ENCODE measurements at regions not wholly inside any gene's neighbourhood (a gene's known extent, or its start where the extent isn't known, plus 50 kb on each side); places are given as distances from the start of the nearest gene placed in this dataset.

DNA sequence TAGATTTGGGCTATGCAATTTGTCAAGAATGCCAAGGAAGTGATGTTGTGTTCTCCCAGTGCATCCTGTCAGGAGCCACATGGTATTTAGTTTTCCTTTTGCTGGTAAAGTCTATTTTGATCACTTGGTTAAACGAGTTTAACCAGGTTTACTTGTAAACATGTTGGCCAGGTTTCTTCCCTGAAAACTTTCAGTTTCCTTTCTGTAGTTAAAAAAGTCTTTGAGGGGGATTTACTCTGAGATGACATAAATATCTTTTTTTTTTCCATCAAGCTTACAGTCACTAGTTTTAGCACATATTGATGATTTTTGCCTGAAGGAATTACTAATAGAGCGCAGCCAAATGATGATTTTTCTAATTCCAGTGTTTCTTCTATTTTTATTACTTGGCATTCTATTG lies 320.5 kb downstream of the PHF14 start:
- DNase-seq (ENCODE audit: low spot score): no peak

DNA sequence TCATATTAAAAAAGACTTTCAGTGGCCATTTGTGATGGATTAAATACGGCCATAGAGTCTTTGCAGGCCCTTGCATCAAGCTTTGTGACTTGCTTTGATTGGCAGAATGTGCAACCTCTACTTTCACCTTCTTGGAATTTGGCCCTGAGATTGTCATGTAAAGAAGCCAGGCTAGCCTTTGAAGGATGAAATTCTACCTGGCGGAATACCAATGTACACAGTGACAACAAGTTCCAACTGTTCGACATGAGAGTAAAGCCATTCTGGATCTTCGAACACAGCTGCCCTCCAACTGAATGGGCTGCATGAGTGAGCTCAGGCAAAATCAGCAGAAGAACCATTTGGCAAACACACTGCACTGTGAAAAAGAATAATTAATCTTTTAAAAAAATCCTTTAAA lies 321.3 kb downstream of the PHF14 start:
- no peak for DNase-seq (ENCODE audit: low spot score)

DNA sequence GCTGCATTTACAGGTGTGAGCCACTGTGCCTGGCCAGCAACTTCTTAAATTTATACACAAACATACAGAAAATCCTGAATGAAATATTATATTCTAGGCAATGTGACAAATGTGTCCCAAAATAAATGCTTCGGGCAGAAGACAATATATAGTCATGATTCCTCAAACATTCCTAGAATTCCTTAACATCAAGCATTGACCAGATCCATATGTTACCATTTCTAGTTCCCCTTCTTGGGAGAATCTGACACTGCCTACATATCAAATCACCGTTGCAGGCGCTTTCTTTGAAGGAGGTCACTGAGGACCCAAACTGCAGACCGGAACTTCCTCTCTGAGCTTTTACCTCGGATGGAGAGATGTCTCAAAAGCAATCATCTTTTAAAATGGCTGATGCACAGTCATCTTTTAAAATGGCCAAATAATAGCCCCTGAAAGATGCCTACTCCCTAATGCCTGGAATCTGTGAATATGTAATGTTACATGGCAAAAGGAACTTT lies 323.5 kb downstream of the PHF14 start:
- no peak for DNase-seq (ENCODE audit: low spot score)

DNA sequence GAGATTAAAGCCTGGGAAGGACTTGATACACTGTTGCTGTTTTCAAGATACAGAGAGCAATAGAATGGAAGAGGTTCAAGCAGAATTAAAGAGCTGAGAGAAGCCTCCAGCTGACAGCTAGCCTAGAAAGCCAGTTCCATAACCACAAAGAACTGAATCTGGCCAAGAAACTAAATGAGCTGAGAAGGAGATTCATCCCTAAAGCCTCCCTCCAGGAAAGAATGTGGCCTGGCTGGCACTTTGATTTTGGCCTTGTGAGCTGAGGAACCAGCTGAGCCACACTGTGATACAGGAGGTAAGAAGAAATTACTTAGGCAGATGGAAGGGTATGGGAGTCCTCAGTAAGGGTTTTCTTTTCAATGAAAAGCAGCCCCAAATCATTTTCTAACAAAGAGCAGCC lies 324.1 kb downstream of the PHF14 start:
- DNase-seq (ENCODE audit: low spot score): no peak

DNA sequence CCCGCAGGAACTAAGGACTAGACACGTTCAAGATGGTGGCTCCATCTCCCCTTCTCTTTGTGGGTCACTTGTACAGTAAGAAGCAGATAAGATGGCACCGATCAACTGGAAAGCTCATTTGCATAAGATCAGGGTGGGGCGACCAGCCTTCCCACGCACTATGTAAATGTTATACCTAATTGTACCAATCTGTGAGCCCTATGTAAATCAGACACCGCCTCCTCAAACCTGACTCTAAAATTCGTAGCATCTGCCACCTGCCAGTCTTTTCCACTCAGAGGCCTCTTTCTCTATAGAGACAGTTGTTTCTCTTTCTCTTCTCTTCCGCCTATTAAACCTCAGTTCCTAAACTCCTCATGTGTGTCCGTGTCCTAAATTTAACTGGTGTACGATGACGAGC lies 324.5 kb downstream of the PHF14 start:
- DNase-seq (ENCODE audit: low spot score): peak; percentile 20

DNA sequence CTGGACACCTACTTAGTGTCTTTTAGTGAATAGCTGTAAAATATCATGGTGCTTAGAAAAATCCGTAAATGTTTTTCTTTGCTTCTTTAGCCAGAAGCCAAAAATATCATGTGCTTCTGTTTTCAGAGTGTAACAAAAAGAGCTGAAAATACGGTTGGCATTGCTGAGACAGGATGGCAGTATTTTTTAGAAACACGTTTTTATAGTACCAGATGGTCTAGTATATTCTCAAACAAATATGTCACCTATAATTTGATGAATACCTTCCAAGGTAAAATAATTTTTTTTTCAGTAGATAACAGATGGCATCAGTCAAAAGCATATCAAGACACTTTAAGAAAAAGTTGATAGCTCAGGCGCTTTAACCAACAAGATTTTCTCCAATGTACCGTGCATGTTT lies 326.6 kb downstream of the PHF14 start:
- DNase-seq (ENCODE audit: low spot score): no peak

DNA sequence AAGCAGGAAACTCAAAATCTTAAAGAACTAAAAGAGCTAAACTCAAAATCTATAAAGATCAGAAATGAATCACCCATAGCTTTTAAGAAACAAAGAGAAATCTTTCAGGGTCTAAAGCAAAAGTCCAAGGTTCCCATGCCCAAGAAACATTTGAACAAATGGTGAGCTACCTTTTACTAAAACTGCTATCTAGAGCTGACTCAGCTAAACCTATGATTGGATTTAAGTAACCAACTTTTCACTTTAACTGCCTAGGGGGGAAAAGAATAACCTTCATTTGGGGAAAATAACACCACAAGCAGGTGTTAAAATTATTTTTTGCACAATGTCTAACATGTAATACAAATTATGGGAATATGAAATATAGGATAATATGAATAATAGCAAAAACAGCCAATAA lies 328.4 kb downstream of the PHF14 start:
- no peak for DNase-seq (ENCODE audit: low spot score)

DNA sequence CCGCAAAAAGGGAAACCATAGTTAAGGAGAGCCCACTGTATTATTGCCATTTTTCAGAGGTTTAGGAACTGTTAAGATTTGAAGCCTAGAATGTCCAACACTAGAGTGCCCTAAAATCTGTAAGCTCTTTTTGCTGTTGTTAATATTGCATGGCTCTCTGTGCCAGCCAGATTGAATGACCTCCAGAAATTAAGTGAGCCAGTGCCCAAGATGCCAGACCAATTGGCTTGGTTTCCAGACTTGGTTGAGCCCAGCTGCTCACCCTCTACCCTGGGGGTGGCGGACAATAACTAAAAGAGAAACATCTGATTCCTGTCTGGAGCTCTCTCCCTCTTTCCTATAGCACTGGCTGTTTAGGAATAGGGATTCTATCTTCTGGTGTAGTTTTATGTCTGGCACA lies 340.1 kb downstream of the PHF14 start:
- no peak for DNase-seq (ENCODE audit: low spot score)

DNA sequence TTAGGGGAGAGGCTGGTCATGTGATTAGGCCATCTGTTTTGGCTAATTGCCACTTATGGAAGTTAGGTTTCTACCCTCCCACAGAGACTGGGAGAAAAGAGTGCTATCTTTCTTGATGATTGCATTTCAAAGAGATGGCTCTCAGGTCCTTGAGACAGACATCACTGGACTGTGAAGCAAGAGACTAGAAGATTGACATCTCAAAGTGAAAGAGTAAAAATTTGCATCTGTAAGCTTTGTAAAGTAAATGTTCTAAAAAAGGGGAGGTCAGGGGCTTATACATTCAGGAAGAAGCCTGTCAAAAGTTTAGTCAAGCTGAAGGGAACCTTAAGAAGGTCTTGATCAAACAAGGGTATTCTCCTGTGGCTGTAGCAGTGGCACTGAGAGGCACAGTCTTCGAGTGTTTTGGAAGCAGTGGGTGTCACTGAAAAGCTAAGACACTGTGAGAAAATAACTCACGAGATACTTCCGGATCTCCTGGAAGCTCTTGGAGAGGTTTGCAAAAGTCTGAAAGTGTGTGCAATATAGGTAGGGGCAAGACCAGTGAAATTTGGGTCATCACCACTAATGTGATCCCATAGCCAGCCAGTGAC lies 342.1 kb downstream of the PHF14 start:
- DNase-seq (ENCODE audit: low spot score): no peak

DNA sequence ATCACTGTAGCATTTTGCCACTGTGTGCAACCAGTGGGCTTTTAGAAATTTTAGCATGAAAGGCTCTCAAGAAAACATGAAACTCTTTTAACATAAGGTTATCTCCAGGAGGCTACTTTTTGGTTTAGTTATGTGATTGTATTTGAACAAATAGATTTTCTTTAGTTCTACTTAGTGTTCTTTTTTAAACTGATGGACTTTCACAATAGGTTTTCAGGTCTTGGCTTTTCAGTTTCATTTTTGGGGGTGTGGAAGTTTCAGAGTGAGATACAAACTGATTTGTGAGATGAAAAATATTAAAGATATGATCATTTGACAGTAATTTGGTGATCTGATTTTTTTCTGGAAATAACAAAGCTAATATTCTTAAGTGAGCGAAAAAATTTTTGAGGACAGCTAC lies 344.1 kb downstream of the PHF14 start:
- DNase-seq (ENCODE audit: low spot score): no peak

DNA sequence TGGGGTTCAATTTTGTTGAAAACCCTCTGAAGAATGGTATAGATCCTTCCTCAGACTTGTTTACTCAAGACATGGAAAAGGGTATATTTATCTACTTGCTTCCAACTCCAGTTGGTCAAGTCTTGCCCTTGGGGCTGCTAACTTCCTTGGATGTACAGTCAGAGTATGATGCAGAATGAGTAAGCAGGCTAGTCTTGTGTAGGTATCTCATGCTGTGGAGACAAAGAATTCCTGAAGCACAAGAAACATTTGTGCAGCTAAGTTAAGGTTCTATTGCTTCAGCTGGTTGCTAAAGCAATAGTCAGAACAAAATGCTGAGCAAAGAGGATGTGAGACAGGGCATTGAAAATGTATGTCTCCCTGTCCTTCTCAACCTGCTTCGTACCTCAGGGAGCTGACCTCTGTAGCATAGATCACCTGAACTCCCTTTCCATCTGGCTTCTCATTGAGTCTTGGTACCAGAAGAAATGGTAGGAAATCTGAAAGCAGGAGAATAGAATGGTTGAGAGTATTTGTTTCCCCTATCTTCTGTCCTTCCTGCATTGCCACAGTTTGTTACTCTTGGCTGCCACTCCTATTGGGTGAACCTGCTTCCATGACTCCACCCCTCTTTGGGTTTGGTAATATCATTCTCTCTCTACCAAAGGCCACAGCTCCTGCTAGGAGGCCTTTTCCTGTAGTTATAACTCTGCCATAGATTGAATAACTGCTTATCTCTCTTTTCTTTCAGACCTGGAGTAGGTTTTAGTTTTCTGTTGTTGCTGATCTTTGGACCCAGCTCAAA lies 346.0 kb downstream of the PHF14 start:
- DNase-seq (ENCODE audit: low spot score): peak; percentile 38
